ENCODE measurements at regions not wholly inside any gene's neighbourhood (a gene's known extent, or its start where the extent isn't known, plus 50 kb on each side); places are given as distances from the start of the nearest gene placed in this dataset.

DNA sequence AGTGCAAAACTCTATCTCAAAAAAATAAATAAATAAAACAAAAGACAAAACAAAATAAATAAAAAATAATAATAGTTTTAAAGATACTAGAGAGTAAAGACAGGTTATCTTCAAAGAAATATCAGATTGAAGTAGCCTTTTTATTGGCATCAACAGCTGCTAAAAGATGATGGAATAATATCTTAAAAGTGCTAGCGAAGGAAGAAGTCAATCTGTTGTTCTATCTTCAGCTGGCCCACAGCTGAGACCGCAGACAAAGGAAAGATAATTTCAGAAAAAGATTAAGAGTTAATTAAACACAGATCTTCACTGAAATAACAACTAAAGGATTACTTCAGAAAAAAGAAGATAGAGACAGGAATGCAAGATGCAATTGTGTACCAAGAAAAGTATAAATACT lies 130.2 kb upstream of the PKDCC start:
- TF ChIP-seq, protein P1, sequence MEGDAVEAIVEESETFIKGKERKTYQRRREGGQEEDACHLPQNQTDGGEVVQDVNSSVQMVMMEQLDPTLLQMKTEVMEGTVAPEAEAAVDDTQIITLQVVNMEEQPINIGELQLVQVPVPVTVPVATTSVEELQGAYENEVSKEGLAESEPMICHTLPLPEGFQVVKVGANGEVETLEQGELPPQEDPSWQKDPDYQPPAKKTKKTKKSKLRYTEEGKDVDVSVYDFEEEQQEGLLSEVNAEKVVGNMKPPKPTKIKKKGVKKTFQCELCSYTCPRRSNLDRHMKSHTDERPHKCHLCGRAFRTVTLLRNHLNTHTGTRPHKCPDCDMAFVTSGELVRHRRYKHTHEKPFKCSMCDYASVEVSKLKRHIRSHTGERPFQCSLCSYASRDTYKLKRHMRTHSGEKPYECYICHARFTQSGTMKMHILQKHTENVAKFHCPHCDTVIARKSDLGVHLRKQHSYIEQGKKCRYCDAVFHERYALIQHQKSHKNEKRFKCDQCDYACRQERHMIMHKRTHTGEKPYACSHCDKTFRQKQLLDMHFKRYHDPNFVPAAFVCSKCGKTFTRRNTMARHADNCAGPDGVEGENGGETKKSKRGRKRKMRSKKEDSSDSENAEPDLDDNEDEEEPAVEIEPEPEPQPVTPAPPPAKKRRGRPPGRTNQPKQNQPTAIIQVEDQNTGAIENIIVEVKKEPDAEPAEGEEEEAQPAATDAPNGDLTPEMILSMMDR (conservative IDR thresholded peaks at IDR 0.05) = no peak
- no peak for TF ChIP-seq EZH2 (IDR thresholded peaks at IDR 0.05; ENCODE audit: low read depth)

Data from PC-9 (cell line).